WI38 (cell line): ENCODE measurements at regions not wholly inside any gene's neighbourhood (a gene's known extent, or its start where the extent isn't known, plus 50 kb on each side); places are given as distances from the start of the nearest gene placed in this dataset.

ENCODE experiments used
- H3K4me3 ChIP-seq: 2 replicates; pipeline ENCODE4 v1.5.1; 2011; ENCODE audit warnings: low read depth, mild to moderate bottlenecking, control low read depth, low read length
- TF ChIP-seq, protein P1 (sequence below): IDR thresholded peaks from 2 replicates; pipeline ENCODE4 v1.5.1; 2012; ENCODE audit warnings: low read depth, mild to moderate bottlenecking, control low read depth, low read length

DNA sequence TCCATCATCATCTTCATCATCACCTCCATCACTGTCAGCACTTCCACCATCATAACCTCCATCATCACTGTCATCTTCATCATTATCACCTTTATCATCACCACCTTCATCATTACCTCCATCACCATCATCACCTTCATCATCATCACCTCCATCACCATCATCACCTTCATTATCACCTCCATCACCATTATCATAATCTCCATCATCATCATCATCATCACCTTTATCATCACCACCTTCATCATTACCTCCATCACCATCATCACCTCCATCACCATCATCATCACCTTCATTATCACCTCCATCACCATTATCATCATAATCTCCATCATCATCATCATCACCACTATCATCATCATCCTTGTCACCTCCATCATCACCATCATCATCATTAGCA lies 309.7 kb downstream of the HAPSTR1 start:
- H3K4me3 ChIP-seq = no peak overlapping the region
- TF ChIP-seq, protein P1, sequence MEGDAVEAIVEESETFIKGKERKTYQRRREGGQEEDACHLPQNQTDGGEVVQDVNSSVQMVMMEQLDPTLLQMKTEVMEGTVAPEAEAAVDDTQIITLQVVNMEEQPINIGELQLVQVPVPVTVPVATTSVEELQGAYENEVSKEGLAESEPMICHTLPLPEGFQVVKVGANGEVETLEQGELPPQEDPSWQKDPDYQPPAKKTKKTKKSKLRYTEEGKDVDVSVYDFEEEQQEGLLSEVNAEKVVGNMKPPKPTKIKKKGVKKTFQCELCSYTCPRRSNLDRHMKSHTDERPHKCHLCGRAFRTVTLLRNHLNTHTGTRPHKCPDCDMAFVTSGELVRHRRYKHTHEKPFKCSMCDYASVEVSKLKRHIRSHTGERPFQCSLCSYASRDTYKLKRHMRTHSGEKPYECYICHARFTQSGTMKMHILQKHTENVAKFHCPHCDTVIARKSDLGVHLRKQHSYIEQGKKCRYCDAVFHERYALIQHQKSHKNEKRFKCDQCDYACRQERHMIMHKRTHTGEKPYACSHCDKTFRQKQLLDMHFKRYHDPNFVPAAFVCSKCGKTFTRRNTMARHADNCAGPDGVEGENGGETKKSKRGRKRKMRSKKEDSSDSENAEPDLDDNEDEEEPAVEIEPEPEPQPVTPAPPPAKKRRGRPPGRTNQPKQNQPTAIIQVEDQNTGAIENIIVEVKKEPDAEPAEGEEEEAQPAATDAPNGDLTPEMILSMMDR = no peak

- TF ChIP-seq, protein P1 = no peak
- no peak overlapping the region for H3K4me3 ChIP-seq
These were observed 310.9 kb downstream of the HAPSTR1 start for GRCh38 chr16:9402293-9402860.

DNA sequence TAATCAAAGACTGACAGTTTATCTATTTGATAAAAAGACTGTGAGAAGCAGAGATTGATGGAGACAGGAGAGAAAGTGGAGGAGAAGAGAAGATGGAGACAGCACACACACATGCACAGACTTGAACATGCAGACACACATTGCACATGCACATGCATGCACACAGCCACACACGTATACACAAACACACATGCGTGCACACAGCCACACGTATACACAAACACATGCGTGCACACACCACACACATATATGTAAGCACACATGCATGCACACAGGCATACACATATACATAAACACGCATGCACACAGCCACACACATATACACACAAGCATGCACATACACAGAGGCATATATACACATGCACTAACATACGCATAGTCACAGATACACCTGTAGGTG lies 313.4 kb downstream of the HAPSTR1 start:
- no peak overlapping the region for H3K4me3 ChIP-seq
- TF ChIP-seq, protein P1 = no peak

DNA sequence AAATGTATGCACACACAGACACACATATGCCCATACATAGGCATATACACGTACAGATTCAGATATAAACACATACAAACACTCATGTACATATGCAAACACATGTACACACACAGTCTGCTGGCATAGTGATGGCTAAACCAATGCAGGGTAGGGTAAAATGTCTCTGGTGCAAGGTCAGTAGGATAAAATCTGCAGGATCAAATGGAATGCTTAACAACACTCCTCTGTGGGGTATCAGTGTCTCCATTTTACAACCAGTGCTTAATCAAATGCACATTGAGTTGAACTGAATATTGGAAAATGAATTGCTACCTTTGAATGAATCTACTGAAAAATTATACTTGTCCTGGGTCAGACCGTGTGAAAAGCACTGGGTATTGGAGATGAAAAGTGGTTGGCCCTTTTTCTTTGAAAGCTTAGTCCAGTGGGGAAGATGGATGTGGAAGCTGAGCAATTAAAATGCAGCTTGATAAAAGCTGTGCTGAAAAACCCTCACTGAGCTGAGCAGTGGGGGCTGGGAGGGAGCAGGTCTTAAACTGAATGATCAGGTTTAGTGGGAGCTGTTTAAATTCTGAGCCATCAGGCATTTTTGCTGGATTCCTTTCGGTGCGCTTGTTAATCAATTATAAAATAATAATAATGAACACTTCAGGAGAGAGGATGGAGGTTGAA lies 314.7 kb downstream of the HAPSTR1 start:
- TF ChIP-seq, protein P1 = no peak
- H3K4me3 ChIP-seq = no peak overlapping the region

DNA sequence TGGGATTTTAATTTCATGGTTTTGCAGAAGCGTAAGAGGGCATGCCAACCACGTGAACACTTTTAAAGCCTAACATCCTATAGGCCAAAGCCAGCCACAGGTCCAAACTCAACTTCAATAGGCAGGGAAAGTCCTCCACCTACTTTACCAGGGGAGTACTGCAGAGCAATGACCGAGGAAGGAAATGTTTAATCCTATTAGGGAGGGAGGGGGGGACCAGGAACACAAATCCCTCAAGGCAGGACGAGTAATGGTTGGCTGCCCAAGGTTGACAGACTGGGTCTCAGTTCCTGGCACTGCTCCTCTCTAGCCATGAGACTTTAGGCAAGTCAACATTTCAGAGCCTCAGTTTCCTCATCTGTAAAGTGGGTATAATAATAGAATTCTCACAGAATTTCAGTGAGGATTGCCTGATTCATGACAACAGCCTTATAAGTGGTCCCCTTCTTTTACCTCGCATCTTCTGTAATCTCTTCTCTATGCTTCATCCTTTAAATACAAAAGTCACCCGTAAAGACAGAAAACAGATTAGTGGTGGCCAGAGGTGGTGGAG lies 315.8 kb downstream of the HAPSTR1 start:
- no peak overlapping the region for H3K4me3 ChIP-seq
- TF ChIP-seq, protein P1 = no peak

DNA sequence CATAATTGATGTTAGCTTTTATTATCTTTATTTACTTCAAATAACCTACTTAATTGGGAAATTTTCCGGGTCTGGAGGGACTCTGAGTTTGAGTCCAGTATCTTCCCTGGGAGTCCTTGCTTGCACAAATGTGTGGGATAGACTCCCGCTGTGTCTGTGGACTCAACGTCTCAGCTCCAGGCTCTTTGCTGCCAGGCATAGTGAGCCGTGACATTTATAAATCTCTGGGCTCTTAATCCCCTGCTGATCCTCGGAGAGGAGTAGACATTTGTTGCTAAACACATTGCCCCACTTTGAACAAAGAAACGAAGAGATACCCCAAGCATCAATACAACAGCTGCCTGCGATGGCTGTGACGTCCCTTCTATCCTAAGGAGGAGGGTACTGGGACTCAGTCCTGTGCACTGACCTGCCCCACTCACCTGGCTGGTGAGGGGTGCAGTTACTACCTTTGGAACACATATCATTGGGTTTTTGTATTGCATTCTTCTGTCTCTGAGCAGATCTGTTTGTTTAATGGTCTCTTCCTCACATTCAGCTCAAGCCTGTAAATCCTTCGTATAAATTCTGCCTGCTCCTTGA lies 316.9 kb downstream of the HAPSTR1 start:
- TF ChIP-seq, protein P1 = no peak
- no peak overlapping the region for H3K4me3 ChIP-seq
